ENCODE measurements at regions not wholly inside any gene's neighbourhood (a gene's known extent, or its start where the extent isn't known, plus 50 kb on each side); places are given as distances from the start of the nearest gene placed in this dataset.

DNA sequence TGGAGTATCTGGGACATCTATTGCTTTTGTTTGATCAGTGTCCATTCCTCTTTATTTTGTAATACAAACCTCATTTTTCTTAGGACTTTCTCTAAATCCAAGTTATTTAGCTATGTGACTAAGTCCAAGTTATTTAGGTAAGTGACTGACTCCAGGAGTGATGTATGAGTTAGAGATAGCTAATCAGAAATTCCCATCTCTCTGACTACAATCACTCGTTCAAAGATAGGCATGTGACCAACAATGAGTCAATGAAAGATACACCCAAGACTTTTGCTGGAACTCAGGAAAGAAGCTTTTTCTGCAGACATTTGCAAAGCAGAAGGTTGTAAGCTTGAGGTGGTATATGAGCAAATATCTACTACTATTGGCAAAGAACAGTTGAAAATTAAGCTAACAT is 72.5 kb upstream of the KCNIP4 start:
- no peak for DNase-seq (ENCODE audit: extremely low read depth, low read depth)
- TF ChIP-seq CTCF (IDR thresholded peaks at IDR 0.05; ENCODE audit: low read depth, low read length), result no peak

DNA sequence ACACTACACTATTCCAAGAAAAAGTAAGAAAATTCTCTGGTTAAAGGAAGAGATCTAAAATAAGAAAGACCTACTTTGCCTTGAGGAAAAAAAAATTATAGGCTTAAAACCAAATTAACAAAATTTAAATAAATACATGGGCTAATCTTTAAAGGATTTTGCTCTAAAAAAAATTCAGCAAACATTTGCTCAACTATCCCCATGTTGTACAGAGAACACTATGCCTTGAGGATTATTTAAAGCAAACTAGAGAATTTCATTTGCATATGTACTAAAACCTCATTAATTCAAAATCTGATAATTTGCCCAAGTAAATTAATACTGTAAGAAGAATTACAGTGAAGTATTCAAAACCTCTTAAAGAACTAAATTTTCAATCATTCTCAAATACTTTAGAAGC is 71.6 kb upstream of the KCNIP4 start:
- TF ChIP-seq CTCF (IDR thresholded peaks at IDR 0.05; ENCODE audit: low read depth, low read length), result no peak
- no peak for DNase-seq (ENCODE audit: extremely low read depth, low read depth)

- peak; percentile 4 for DNase-seq (ENCODE audit: extremely low read depth, low read depth)
These were observed 71.1 kb upstream of the KCNIP4 start for GRCh38 chr4:22019676-22020075.

GRCh38 chr4:22014222-22014741 is 65.7 kb upstream of the KCNIP4 start:
- DNase-seq (ENCODE audit: extremely low read depth, low read depth), result no peak
- no peak for TF ChIP-seq CTCF (IDR thresholded peaks at IDR 0.05; ENCODE audit: low read depth, low read length)

More at GRCh38 chr4:22019676-22020075, 71.1 kb upstream of the KCNIP4 start:
- no peak for TF ChIP-seq CTCF (IDR thresholded peaks at IDR 0.05; ENCODE audit: low read depth, low read length)

DNA sequence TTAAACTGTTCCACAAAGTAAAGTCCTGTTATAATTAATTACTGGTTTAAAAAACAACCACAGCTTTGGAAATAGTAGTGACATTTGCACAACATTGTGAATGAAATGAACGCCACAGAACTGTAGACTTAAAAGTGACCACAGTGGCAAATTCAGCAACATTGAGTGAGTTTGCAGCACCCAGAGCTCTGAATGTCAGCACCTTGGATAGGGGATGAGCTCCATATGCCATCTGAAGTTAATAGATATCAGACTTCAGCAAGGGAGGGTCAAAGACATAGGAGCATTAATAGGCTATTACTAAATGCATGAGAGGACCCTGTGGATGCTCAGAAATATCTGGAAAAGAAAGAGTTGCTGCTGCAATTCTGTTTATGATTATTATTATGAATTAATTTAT is 55.3 kb upstream of the KCNIP4 start:
- TF ChIP-seq CTCF (IDR thresholded peaks at IDR 0.05; ENCODE audit: low read depth, low read length), result no peak
- DNase-seq (ENCODE audit: extremely low read depth, low read depth), result no peak
